Fibroblast of skin of back (primary cell): ENCODE measurements at regions not wholly inside any gene's neighbourhood (a gene's known extent, or its start where the extent isn't known, plus 50 kb on each side); places are given as distances from the start of the nearest gene placed in this dataset.
A peak's percentile ranks its signal among the peaks of the same experiment; 100 is the strongest.
"Not testable (repeated sequence)": the region's sequence is repeated elsewhere in the genome, so short reads cannot be mapped to it uniquely, and the experiment has no call there.

Experiments used
- DNase-seq: peaks from one replicate; pipeline ENCODE4 v3.0.0-alpha.2; 2013

- DNase-seq = no peak
Observed at GRCh38 chr11:97028836-97029406, 639.1 kb downstream of the JRKL start.

- no peak for DNase-seq
Observed at GRCh38 chr11:97033178-97033577, 643.4 kb downstream of the JRKL start.

- DNase-seq = no peak
Observed at GRCh38 chr11:97048481-97048880, 658.7 kb downstream of the JRKL start.

GRCh38 chr11:97060184-97060583 is 670.4 kb downstream of the JRKL start:
- no peak for DNase-seq

- DNase-seq = no peak
Observed at GRCh38 chr11:97069160-97069559, 679.3 kb downstream of the JRKL start.

GRCh38 chr11:97072420-97072819 is 682.6 kb downstream of the JRKL start:
- no peak for DNase-seq

GRCh38 chr11:97076666-97077065 is 686.9 kb downstream of the JRKL start:
- not testable (repeated sequence) for DNase-seq

GRCh38 chr11:97078443-97078842 is 688.6 kb downstream of the JRKL start:
- DNase-seq = no peak

- DNase-seq = no peak
Observed at GRCh38 chr11:97079244-97079643, 689.4 kb downstream of the JRKL start.

GRCh38 chr11:97087419-97087818 is 697.6 kb downstream of the JRKL start:
- no peak for DNase-seq

GRCh38 chr11:97092823-97093222 is 703.0 kb downstream of the JRKL start:
- no peak for DNase-seq

GRCh38 chr11:97102180-97102579 is 712.4 kb downstream of the JRKL start:
- not testable (repeated sequence) for DNase-seq

GRCh38 chr11:97107604-97108003 is 717.8 kb downstream of the JRKL start:
- no peak for DNase-seq

- DNase-seq = no peak
Observed at GRCh38 chr11:97109078-97109477, 719.3 kb downstream of the JRKL start.

GRCh38 chr11:97110376-97110775 is 720.6 kb downstream of the JRKL start:
- DNase-seq = peak; percentile 7

- no peak for DNase-seq
Observed at GRCh38 chr11:97111559-97111958, 721.7 kb downstream of the JRKL start.

GRCh38 chr11:97118614-97119200 is 728.9 kb downstream of the JRKL start:
- DNase-seq = no peak

GRCh38 chr11:97123237-97123636 is 733.4 kb downstream of the JRKL start:
- no peak for DNase-seq

- no peak for DNase-seq
Observed at GRCh38 chr11:97136067-97136466, 746.3 kb downstream of the JRKL start.

GRCh38 chr11:97140885-97141494 is 751.2 kb downstream of the JRKL start:
- DNase-seq = peak; percentile 2

GRCh38 chr11:97143463-97143862 is 753.6 kb downstream of the JRKL start:
- no peak for DNase-seq

GRCh38 chr11:97149741-97150140 is 759.9 kb downstream of the JRKL start:
- DNase-seq = no peak

GRCh38 chr11:97157221-97157740 is 767.5 kb downstream of the JRKL start:
- no peak for DNase-seq

GRCh38 chr11:97158243-97158642 is 768.4 kb downstream of the JRKL start:
- no peak for DNase-seq
